ENCODE measurements at regions not wholly inside any gene's neighbourhood (a gene's known extent, or its start where the extent isn't known, plus 50 kb on each side); places are given as distances from the start of the nearest gene placed in this dataset.
A peak's percentile ranks its signal among the peaks of the same experiment; 100 is the strongest.
"Not testable (repeated sequence)": the region's sequence is repeated elsewhere in the genome, so short reads cannot be mapped to it uniquely, and the experiment has no call there.

- DNase-seq (ENCODE audit: extremely low read depth in 1 of 11, low read depth in 9 of 11, low spot score in 4 of 11) = no peak
Observed at GRCh38 chr3:137820366-137820765, 56.3 kb downstream of the SOX14 start.

GRCh38 chr3:137835096-137835495 is 71.0 kb downstream of the SOX14 start:
- no peak for DNase-seq (ENCODE audit: extremely low read depth in 1 of 11, low read depth in 9 of 11, low spot score in 4 of 11)

GRCh38 chr3:137845194-137845593 is 81.1 kb downstream of the SOX14 start:
- no peak for DNase-seq (ENCODE audit: extremely low read depth in 1 of 11, low read depth in 9 of 11, low spot score in 4 of 11)

GRCh38 chr3:137845666-137846065 is 81.6 kb downstream of the SOX14 start:
- DNase-seq (ENCODE audit: extremely low read depth in 1 of 11, low read depth in 9 of 11, low spot score in 4 of 11) = no peak

GRCh38 chr3:137852391-137852830 is 88.3 kb downstream of the SOX14 start:
- no peak for DNase-seq (ENCODE audit: extremely low read depth in 1 of 11, low read depth in 9 of 11, low spot score in 4 of 11)

- DNase-seq (ENCODE audit: extremely low read depth in 1 of 11, low read depth in 9 of 11, low spot score in 4 of 11) = no peak
Observed at GRCh38 chr3:137854533-137855261, 90.6 kb downstream of the SOX14 start.

GRCh38 chr3:137866001-137866400 is 101.9 kb downstream of the SOX14 start:
- no peak for DNase-seq (ENCODE audit: extremely low read depth in 1 of 11, low read depth in 9 of 11, low spot score in 4 of 11)

- DNase-seq (ENCODE audit: extremely low read depth in 1 of 11, low read depth in 9 of 11, low spot score in 4 of 11) = no peak
Observed at GRCh38 chr3:137866933-137867332, 102.8 kb downstream of the SOX14 start.

- DNase-seq (ENCODE audit: extremely low read depth in 1 of 11, low read depth in 9 of 11, low spot score in 4 of 11) = no peak
Observed at GRCh38 chr3:137867611-137868010, 103.5 kb downstream of the SOX14 start.

- no peak for DNase-seq (ENCODE audit: extremely low read depth in 1 of 11, low read depth in 9 of 11, low spot score in 4 of 11)
Observed at GRCh38 chr3:137869022-137869421, 104.9 kb downstream of the SOX14 start.

- not testable (repeated sequence) for DNase-seq (ENCODE audit: extremely low read depth in 1 of 11, low read depth in 9 of 11, low spot score in 4 of 11)
Observed at GRCh38 chr3:137872589-137872988, 108.5 kb downstream of the SOX14 start.

GRCh38 chr3:137896842-137897241 is 113.1 kb upstream of the CLDN18 start:
- DNase-seq (ENCODE audit: extremely low read depth in 1 of 11, low read depth in 9 of 11, low spot score in 4 of 11) = not testable (repeated sequence)

- DNase-seq (ENCODE audit: extremely low read depth in 1 of 11, low read depth in 9 of 11, low spot score in 4 of 11) = no peak
Observed at GRCh38 chr3:137906985-137907649, 102.8 kb upstream of the CLDN18 start.

GRCh38 chr3:137924628-137925027 is 85.3 kb upstream of the CLDN18 start:
- no peak for DNase-seq (ENCODE audit: extremely low read depth in 1 of 11, low read depth in 9 of 11, low spot score in 4 of 11)

- no peak for DNase-seq (ENCODE audit: extremely low read depth in 1 of 11, low read depth in 9 of 11, low spot score in 4 of 11)
Observed at GRCh38 chr3:137925080-137925479, 84.9 kb upstream of the CLDN18 start.

- no peak for DNase-seq (ENCODE audit: extremely low read depth in 1 of 11, low read depth in 9 of 11, low spot score in 4 of 11)
Observed at GRCh38 chr3:137926991-137927390, 83.0 kb upstream of the CLDN18 start.

- no peak for DNase-seq (ENCODE audit: extremely low read depth in 1 of 11, low read depth in 9 of 11, low spot score in 4 of 11)
Observed at GRCh38 chr3:137930976-137931375, 79.0 kb upstream of the CLDN18 start.

GRCh38 chr3:137938876-137939275 is 71.1 kb upstream of the CLDN18 start:
- no peak for DNase-seq (ENCODE audit: extremely low read depth in 1 of 11, low read depth in 9 of 11, low spot score in 4 of 11)

- DNase-seq (ENCODE audit: extremely low read depth in 1 of 11, low read depth in 9 of 11, low spot score in 4 of 11) = no peak
Observed at GRCh38 chr3:137944593-137944992, 65.4 kb upstream of the CLDN18 start.

GRCh38 chr3:137946356-137946973 is 63.5 kb upstream of the CLDN18 start:
- DNase-seq (ENCODE audit: extremely low read depth in 1 of 11, low read depth in 9 of 11, low spot score in 4 of 11) = peak; percentile 13 to 59 (median 38)
